ENCODE measurements at regions not wholly inside any gene's neighbourhood (a gene's known extent, or its start where the extent isn't known, plus 50 kb on each side); places are given as distances from the start of the nearest gene placed in this dataset.

DNA sequence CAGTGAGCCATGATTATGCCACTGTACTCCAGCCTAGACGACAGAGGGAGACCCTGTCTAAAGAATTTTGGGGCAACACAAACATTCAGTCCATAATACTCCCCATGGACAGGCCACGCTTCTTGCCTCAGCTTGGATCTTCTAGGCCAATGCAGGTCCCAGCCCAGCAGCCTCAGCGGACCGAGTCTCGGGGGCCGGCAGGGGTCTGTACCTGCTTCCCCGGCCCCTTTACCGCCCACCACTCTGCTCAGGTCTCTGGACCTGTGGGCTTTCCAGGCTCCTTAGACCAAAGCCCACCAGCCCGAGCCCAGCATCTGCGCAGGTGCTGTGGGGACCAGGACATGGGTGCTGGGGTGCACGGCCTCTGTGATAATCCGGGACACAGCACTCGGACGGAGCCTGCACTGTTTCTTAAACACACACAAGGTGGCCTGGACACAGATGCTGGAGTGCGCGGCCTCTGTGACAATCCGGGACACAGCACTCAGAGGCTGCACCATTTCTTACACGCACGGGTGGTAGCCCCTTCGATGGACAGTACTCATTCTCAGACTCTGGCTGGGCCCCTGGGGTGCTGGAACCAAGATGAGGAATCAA lies 62.1 kb upstream of the GPC1 start:
- H3K4me3 ChIP-seq (replicated peaks; ENCODE audit: low read depth, low read length): no peak overlapping the region
- no peak for DNase-seq (ENCODE audit: extremely low read depth, insufficient read length)

DNA sequence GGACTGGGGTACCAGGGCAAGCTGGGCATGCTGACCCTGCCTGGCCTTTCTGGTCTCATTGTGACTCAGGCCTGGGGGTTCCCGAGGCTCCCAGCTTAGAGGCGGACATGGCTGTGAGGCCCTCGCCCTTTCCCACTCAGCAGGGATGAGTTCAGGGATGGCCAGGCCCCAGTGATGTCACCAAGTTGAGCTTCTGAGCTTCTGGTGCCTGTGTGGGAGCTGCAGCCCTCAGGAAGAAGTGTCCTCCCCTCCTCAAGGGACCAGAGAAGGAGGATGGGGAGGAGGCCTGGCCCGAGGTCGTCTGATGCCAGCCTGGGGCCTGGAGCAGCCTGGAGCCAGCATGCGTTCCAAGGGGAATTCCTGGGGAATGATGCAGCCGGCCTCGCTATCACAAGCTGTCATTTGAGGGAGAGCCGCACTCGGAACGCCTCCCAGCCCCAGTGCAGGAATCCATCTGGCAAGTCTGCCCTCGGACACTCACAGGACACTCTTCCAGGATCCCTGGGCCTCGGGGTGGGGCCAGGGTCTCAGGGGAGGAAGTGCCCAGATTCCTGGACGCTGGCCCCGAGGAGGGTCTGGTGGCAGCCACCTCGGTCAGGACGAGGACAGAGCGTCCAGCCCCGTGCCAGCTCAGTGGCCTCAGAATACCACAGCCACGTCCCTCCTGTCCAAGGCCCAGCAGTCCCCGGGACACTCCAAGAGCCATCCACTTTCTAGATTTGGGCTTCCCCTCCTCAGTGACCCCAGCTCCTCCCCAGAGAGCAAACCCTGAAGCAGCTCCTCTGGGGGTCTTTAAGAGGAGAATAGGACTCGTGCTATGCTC lies 61.2 kb upstream of the GPC1 start:
- H3K36me3 ChIP-seq (ENCODE audit: control insufficient read depth, insufficient read depth, low read length): no peaks in the 10 kb centered on the region
- TF ChIP-seq, protein P1, sequence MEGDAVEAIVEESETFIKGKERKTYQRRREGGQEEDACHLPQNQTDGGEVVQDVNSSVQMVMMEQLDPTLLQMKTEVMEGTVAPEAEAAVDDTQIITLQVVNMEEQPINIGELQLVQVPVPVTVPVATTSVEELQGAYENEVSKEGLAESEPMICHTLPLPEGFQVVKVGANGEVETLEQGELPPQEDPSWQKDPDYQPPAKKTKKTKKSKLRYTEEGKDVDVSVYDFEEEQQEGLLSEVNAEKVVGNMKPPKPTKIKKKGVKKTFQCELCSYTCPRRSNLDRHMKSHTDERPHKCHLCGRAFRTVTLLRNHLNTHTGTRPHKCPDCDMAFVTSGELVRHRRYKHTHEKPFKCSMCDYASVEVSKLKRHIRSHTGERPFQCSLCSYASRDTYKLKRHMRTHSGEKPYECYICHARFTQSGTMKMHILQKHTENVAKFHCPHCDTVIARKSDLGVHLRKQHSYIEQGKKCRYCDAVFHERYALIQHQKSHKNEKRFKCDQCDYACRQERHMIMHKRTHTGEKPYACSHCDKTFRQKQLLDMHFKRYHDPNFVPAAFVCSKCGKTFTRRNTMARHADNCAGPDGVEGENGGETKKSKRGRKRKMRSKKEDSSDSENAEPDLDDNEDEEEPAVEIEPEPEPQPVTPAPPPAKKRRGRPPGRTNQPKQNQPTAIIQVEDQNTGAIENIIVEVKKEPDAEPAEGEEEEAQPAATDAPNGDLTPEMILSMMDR (IDR thresholded peaks at IDR 0.05; ENCODE audit: insufficient read depth, low read length, poor library complexity, severe bottlenecking): no peak
- no peak for DNase-seq (ENCODE audit: extremely low read depth, insufficient read length)

More for the DNA sequence above, 62.1 kb upstream of the GPC1 start:
- Histone ChIP-seq H3K36me3 (ENCODE audit: control insufficient read depth, insufficient read depth, low read length) (no peaks in the 10 kb centered on the region), H3K27me3 (replicated peaks; ENCODE audit: control insufficient read depth, insufficient read depth, low read length) (no peaks in the 10 kb centered on the region; the same call in 1 of the 2 replicates)
- TF ChIP-seq, protein P1 (IDR thresholded peaks at IDR 0.05; ENCODE audit: insufficient read depth, low read length, poor library complexity, severe bottlenecking): no peak

DNA sequence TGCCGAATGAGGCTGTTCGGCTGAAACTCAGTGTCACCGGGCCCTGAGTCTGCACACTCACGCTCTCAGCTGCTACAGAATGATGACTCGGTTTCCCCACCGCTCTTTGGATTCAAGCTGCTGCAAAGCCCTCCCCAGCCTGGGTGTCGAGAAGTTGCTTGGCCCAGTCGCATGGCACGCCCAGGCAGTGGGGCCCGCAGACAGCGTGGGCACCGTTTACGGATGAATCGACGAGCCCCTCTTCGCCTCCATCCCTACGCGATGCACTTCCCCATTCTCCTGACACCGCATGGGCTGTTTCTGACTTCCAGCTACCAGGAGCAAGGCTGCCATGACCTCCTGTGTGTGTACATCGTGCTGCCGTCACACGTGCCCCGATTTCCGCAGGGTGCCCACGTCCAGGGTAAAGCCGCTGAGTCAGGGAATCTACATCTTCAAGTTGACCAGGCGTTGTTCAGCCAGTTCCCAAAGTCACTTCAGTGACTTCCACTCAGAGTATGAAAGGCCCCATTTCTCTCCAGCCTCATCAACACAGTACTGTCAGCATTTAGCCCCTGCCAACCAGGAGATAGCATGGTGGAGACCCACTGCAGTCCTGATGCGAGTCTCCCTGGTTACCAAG lies 60.3 kb upstream of the GPC1 start:
- H3K36me3 ChIP-seq (ENCODE audit: control insufficient read depth, insufficient read depth, low read length): no peaks in the 10 kb centered on the region
- no peak overlapping the region for H3K4me3 ChIP-seq (replicated peaks; ENCODE audit: low read depth, low read length)
- DNase-seq (ENCODE audit: extremely low read depth, insufficient read length): no peak
- TF ChIP-seq, protein P1 (IDR thresholded peaks at IDR 0.05; ENCODE audit: insufficient read depth, low read length, poor library complexity, severe bottlenecking): no peak
- peaks cover 1% of the 10 kb centered on the region; the same call in 1 of the 2 replicates for H3K27me3 ChIP-seq (replicated peaks; ENCODE audit: control insufficient read depth, insufficient read depth, low read length)

More for the DNA sequence above, 61.2 kb upstream of the GPC1 start:
- H3K27me3 ChIP-seq (replicated peaks; ENCODE audit: control insufficient read depth, insufficient read depth, low read length): peaks cover 1% of the 10 kb centered on the region; the same call in 1 of the 2 replicates
- no peak overlapping the region for H3K4me3 ChIP-seq (replicated peaks; ENCODE audit: low read depth, low read length)

DNA sequence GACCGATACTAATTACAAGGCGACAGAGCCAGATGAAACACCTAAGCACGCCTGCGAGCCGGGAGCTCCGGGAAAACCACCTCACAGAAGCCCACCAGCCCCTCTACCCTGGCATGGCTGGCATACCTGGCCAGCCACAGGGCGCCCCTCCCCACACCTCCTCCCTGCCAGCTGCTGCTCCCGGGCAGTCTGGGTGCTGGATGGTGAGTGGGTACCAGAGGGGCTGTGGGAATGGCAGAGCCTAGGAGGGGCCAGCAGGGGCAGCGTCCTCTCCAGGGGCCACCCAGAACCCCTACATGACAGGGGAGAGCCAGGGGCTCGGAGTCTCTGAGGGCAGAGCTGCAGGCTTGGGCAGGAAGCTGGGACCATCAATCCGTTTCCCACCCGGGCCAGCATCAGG lies 58.7 kb upstream of the GPC1 start:
- DNase-seq (ENCODE audit: extremely low read depth, insufficient read length): no peak
- TF ChIP-seq, protein P1 (IDR thresholded peaks at IDR 0.05; ENCODE audit: insufficient read depth, low read length, poor library complexity, severe bottlenecking): no peak
- H3K4me3 ChIP-seq (replicated peaks; ENCODE audit: low read depth, low read length): no peak overlapping the region
- no peaks in the 10 kb centered on the region for H3K36me3 ChIP-seq (ENCODE audit: control insufficient read depth, insufficient read depth, low read length)
- H3K27me3 ChIP-seq (replicated peaks; ENCODE audit: control insufficient read depth, insufficient read depth, low read length): peaks cover 1% of the 10 kb centered on the region; the same call in 1 of the 2 replicates

DNA sequence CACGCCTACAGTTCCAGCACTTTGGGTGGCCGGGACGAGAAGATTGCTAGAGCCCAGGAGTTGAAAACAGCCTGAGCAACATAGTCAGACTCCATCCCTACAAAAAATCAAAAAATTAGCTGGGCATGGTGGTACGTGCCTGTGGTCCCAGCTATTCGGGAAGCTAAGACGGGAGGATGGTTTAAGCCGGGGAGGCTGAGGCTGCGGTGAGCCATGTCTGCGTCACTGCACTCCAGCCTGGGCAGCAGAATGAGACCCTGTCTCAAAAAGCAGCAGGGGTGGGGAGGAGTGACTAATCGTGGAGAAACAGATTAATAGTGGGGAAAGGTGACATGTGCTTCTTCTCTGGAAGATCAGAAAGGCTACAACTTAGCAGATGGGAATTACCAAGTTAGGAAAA lies 58.1 kb upstream of the GPC1 start:
- H3K27me3 ChIP-seq (replicated peaks; ENCODE audit: control insufficient read depth, insufficient read depth, low read length): 0 out of 2 replicates have a peak, but pooled peaks cover 1% of the 10 kb centered on the region
- DNase-seq (ENCODE audit: extremely low read depth, insufficient read length): no peak
- H3K36me3 ChIP-seq (ENCODE audit: control insufficient read depth, insufficient read depth, low read length): no peaks in the 10 kb centered on the region
- TF ChIP-seq, protein P1 (IDR thresholded peaks at IDR 0.05; ENCODE audit: insufficient read depth, low read length, poor library complexity, severe bottlenecking): no peak
- H3K4me3 ChIP-seq (replicated peaks; ENCODE audit: low read depth, low read length): no peak overlapping the region

All from GM06990 (cell line).